Naive thymus-derived CD4-positive, alpha-beta T cell (primary cell): ENCODE measurements at regions not wholly inside any gene's neighbourhood (a gene's known extent, or its start where the extent isn't known, plus 50 kb on each side); places are given as distances from the start of the nearest gene placed in this dataset.

ENCODE experiments used
- ATAC-seq: fragments of 150-1000 bp; cut with Tn5 transposase; 2 replicates; pipeline ENCODE4 v1.10.0; 2021; ENCODE audit warnings: mild to moderate bottlenecking, moderate library complexity
- CTCF ChIA-PET: fragments of 350-600 bp; sonication (Branson Sonifier 250); formaldehyde crosslinking; loops from one replicate; lab custom pipeline; 2021; ENCODE audit warnings: antibody characterized with exemption; lab: Charles Lee
- POLR2A ChIA-PET: fragments of 350-600 bp; sonication (Branson Sonifier 250); formaldehyde crosslinking; loops from one replicate; lab custom pipeline; 2021; ENCODE audit warnings: antibody characterized with exemption, inconsistent platforms; lab: Charles Lee
- DNase-seq, 9 donors: peaks; one replicate each; pipeline versions ENCODE4 v3.0.0 to v3.0.0-alpha.2; 2020 to 2022; ENCODE audit warnings: mixed read lengths in 1 of 9
- H3K27ac ChIP-seq: one replicate; pipeline ENCODE4 v1.7.0; 2013; ENCODE audit warnings: mild to moderate bottlenecking, low read depth, low read length, moderate library complexity
- H3K27me3 ChIP-seq, 2 donors: one replicate each; pipeline ENCODE4 v1.7.0; 2013; ENCODE audit warnings: low read length in 2 of 2, mild to moderate bottlenecking in 2 of 2, moderate library complexity in 2 of 2; ENCODE audit not compliant: control insufficient read depth in 2 of 2, insufficient read depth in 2 of 2
- H3K36me3 ChIP-seq, 3 experiments: 1 replicate in 2 of 3; 2 replicates in 1 of 3; pipeline ENCODE4 v1.7.0; 2013; ENCODE audit warnings: low read length in 3 of 3, mild to moderate bottlenecking in 3 of 3, moderate library complexity in 1 of 3; ENCODE audit not compliant: insufficient read depth in 3 of 3, control insufficient read depth in 2 of 3
- H3K4me1 ChIP-seq, 2 donors: one replicate each; pipeline ENCODE4 v1.7.0; 2013; ENCODE audit warnings: low read length in 2 of 2, mild to moderate bottlenecking in 2 of 2, moderate library complexity in 1 of 2; ENCODE audit not compliant: control insufficient read depth in 2 of 2, insufficient read depth in 2 of 2
- H3K4me3 ChIP-seq: 2 replicates; pipeline ENCODE4 v1.7.0; 2013; ENCODE audit warnings: mild to moderate bottlenecking, low read length
- H3K9me3 ChIP-seq, 3 experiments: 1 replicate in 2 of 3; 2 replicates in 1 of 3; pipeline ENCODE4 v1.7.0; 2013; ENCODE audit warnings: low read length in 3 of 3; ENCODE audit not compliant: control insufficient read depth in 2 of 3
- H3K27ac Mint-ChIP-seq, 9 donors: one replicate each; pipeline ENCODE4 v1.8.0; 2020 to 2022; ENCODE audit warnings: mixed read lengths in 9 of 9, mild to moderate bottlenecking in 8 of 9, moderate library complexity in 5 of 9, inconsistent platforms in 2 of 9
- H3K27me3 Mint-ChIP-seq, 5 donors: one replicate each; pipeline ENCODE4 v1.8.0; 2021 to 2022; ENCODE audit warnings: mixed read lengths in 5 of 5, mild to moderate bottlenecking in 1 of 5
- H3K36me3 Mint-ChIP-seq, 5 donors: one replicate each; pipeline ENCODE4 v1.8.0; 2020 to 2022; ENCODE audit warnings: mixed read lengths in 5 of 5, mild to moderate bottlenecking in 3 of 5, inconsistent platforms in 1 of 5
- H3K4me1 Mint-ChIP-seq, 7 donors: one replicate each; pipeline ENCODE4 v1.8.0; 2020 to 2022; ENCODE audit warnings: mixed read lengths in 7 of 7, mild to moderate bottlenecking in 3 of 7, inconsistent platforms in 1 of 7
- H3K4me3 Mint-ChIP-seq, 10 donors: one replicate each; pipeline ENCODE4 v1.8.0; 2020 to 2022; ENCODE audit warnings: mild to moderate bottlenecking in 10 of 10, mixed read lengths in 10 of 10, moderate library complexity in 6 of 10, inconsistent platforms in 2 of 10
- H3K9me3 Mint-ChIP-seq, 11 donors: one replicate each; pipeline ENCODE4 v1.8.0; 2020 to 2022; ENCODE audit warnings: mixed read lengths in 11 of 11, mild to moderate bottlenecking in 4 of 11, inconsistent platforms in 1 of 11, moderate library complexity in 1 of 11
- intact Hi-C, 2 donors: fragments of 100-400 bp; cut with micrococcal nuclease; formaldehyde crosslinking; loops; one replicate each; pipeline ENCODE4 v1.15.1; 2023

DNA sequence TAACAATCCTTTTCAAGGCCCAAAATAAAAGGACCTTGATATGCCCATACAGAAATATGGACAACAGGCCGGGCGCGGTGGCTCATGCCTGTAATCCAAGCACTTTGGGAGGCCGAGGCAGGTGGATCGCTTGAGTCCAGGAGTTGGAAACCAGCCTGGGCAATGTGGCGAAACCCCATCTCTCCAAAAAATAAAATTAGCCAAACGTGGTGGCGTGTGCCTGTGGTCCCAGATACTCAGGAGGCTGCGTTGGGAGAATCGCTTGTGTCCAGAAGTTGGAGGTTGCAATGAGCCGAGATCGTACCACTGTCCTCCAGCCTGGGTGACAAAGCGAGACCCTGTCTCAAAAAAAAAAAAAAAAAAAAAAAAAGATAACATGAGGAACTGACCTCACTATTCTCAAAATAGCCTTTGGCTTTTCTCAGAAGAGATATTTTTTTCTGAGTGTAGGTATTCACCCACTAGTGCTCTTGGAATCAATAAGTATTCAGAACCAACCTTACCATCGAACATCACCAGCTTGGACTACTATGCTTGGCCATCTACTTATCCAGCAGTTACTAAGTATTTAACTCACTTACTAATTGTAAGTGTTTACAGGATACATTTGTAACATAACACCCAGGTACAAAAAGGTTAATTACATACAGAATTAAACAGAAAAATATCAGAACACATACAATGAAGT lies 99.2 kb downstream of the OR2B2 start:
- DNase-seq (no peak), ATAC-seq (no peak)
- Mint-ChIP-seq H3K9me3 (peaks cover 0 to 10% (median 0%) of the 10 kb centered on the region in 11 donors), H3K4me3 (peak overlapping the region in 2 of 10 donors; percentile 43 to 93), H3K27ac (peak overlapping the region in 1 of 9 donors; percentile 100), H3K27me3 (peaks cover 0 to 9% (median 0%) of the 10 kb centered on the region in 5 donors), H3K4me1 (peaks cover 16 to 71% (median 46%) of the 10 kb centered on the region in 7 donors), H3K36me3 (peaks cover 0 to 1% (median 0%) of the 10 kb centered on the region in 5 donors)
- Histone ChIP-seq H3K36me3 (no peaks in the 10 kb centered on the region), H3K9me3 (no peaks in the 10 kb centered on the region), H3K27me3 (no peaks in the 10 kb centered on the region), H3K4me1 (peaks cover 17 to 35% of the 10 kb centered on the region in 2 donors), H3K27ac (no peak overlapping the region), H3K4me3 (no peak overlapping the region)
- intact Hi-C loops: loop anchor here (5.0 to 10.0 kb wide), 6 partner anchors 542 to 1786 kb away; a partner anchor contains a TSS
- CTCF ChIA-PET: interaction anchor here (1.8 kb wide), 1 partner anchor 82 kb away, joined by 5 read pairs; no protein-coding TSS in a partner anchor
- POLR2A ChIA-PET: interaction anchor here (0.6 to 10.6 kb wide), 20 partner anchors 9 to 1769 kb away, joined by 3 to 739 read pairs (median 14); a partner anchor contains a TSS

GRCh38 chr6:27812078-27812804 lies 100.0 kb downstream of the OR2B2 start:
- peaks cover 0 to 4% (median 0%) of the 10 kb centered on the region in 5 donors for H3K36me3 Mint-ChIP-seq
- Histone ChIP-seq H3K36me3 (no peaks in the 10 kb centered on the region), H3K27me3 (no peaks in the 10 kb centered on the region), H3K27ac (no peak overlapping the region), H3K4me1 (peaks cover 17 to 35% of the 10 kb centered on the region in 2 donors), H3K4me3 (no peak overlapping the region), H3K9me3 (no peaks in the 10 kb centered on the region)
- peaks cover 0 to 9% (median 0%) of the 10 kb centered on the region in 5 donors for H3K27me3 Mint-ChIP-seq
- H3K27ac Mint-ChIP-seq: peak overlapping the region in 1 of 9 donors; percentile 88
- H3K4me3 Mint-ChIP-seq: peak overlapping the region in 2 of 10 donors; percentile 21 to 67
- DNase-seq (no peak), ATAC-seq (no peak)
- ChIA-PET CTCF (interaction anchor here (0.6 to 3.3 kb wide), 4 partner anchors 14 to 82 kb away, joined by 3 to 35 read pairs (median 6); a partner anchor contains a TSS), POLR2A (interaction anchor here (0.6 to 10.6 kb wide), 24 partner anchors 10 to 1792 kb away, joined by 3 to 739 read pairs (median 41); partner anchors contain the start of gene TRIM27)
- H3K9me3 Mint-ChIP-seq: peaks cover 0 to 10% (median 0%) of the 10 kb centered on the region in 11 donors
- intact Hi-C loops: loop anchor here (5.0 to 10.0 kb wide), 6 partner anchors 543 to 1785 kb away; a partner anchor contains a TSS
- peaks cover 16 to 78% (median 54%) of the 10 kb centered on the region in 7 donors for H3K4me1 Mint-ChIP-seq

DNA sequence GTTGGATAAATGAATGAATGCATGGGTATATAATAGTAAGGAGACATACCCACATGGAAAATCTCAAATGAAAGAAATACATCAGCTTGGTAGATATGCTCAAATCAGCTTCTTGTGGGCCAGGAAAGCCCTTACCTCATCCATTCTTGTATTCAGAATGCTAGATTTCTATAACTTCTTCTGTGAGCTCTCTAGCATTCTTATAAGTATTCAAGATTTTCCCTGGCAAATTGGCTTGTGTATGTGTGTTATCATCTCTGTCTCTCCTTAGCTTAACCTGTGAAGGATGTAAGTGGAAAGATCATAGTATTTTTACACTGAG lies 100.8 kb downstream of the OR2B2 start:
- Mint-ChIP-seq H3K4me1 (peaks cover 21 to 82% (median 62%) of the 10 kb centered on the region in 7 donors), H3K9me3 (peaks cover 0 to 10% (median 0%) of the 10 kb centered on the region in 11 donors), H3K4me3 (peak overlapping the region in 9 of 10 donors; percentile 93 to 97 (median 94)), H3K27me3 (peaks cover 0 to 9% (median 0%) of the 10 kb centered on the region in 5 donors), H3K36me3 (peaks cover 0 to 4% (median 0%) of the 10 kb centered on the region in 5 donors), H3K27ac (peak overlapping the region; percentile 95 to 99 (median 98))
- ChIA-PET CTCF (interaction anchor here (0.6 to 3.3 kb wide), 5 partner anchors 15 to 1639 kb away, joined by 3 to 35 read pairs (median 4); a partner anchor contains a TSS), POLR2A (interaction anchor here (0.6 to 10.6 kb wide), 28 partner anchors 10 to 1791 kb away, joined by 3 to 739 read pairs (median 30); a partner anchor contains a TSS)
- Histone ChIP-seq H3K4me3 (no peak overlapping the region), H3K4me1 (peaks cover 20 to 42% of the 10 kb centered on the region in 2 donors), H3K27me3 (no peaks in the 10 kb centered on the region), H3K36me3 (no peaks in the 10 kb centered on the region), H3K27ac (peak overlapping the region; percentile 86), H3K9me3 (no peaks in the 10 kb centered on the region)
- no peak for ATAC-seq
- no peak for DNase-seq
- intact Hi-C loops: loop anchor here (2.0 to 10.0 kb wide), 7 partner anchors 543 to 1784 kb away; a partner anchor contains a TSS

GRCh38 chr6:27810768-27811450 lies 101.3 kb downstream of the OR2B2 start:
- peak overlapping the region; percentile 81 to 97 (median 94) for H3K4me3 Mint-ChIP-seq
- H3K27ac Mint-ChIP-seq: peak overlapping the region; percentile 95 to 99 (median 98)
- ChIA-PET POLR2A (interaction anchor here (0.6 to 10.6 kb wide), 47 partner anchors 10 to 1795 kb away, joined by 3 to 739 read pairs (median 9); a partner anchor contains a TSS), CTCF (interaction anchor here (0.6 to 3.3 kb wide), 13 partner anchors 13 to 1639 kb away, joined by 3 to 35 read pairs (median 6); a partner anchor contains a TSS)
- Histone ChIP-seq H3K36me3 (no peaks in the 10 kb centered on the region), H3K27me3 (no peaks in the 10 kb centered on the region), H3K4me3 (peak overlapping the region; percentile 76), H3K27ac (peak overlapping the region; percentile 86), H3K9me3 (no peaks in the 10 kb centered on the region), H3K4me1 (peaks cover 20 to 42% of the 10 kb centered on the region in 2 donors)
- DNase-seq (peak in 5 of 9 donors; percentile 19 to 40 (median 28)), ATAC-seq (no peak)
- intact Hi-C loops: loop anchor here (1.0 to 10.0 kb wide), 15 partner anchors 13 to 1784 kb away; a partner anchor contains a TSS
- peaks cover 21 to 82% (median 63%) of the 10 kb centered on the region in 7 donors for H3K4me1 Mint-ChIP-seq
- H3K27me3 Mint-ChIP-seq: peaks cover 0 to 9% (median 0%) of the 10 kb centered on the region in 5 donors
- H3K36me3 Mint-ChIP-seq: peaks cover 0 to 4% (median 0%) of the 10 kb centered on the region in 5 donors
- peaks cover 0 to 10% (median 0%) of the 10 kb centered on the region in 11 donors for H3K9me3 Mint-ChIP-seq

DNA sequence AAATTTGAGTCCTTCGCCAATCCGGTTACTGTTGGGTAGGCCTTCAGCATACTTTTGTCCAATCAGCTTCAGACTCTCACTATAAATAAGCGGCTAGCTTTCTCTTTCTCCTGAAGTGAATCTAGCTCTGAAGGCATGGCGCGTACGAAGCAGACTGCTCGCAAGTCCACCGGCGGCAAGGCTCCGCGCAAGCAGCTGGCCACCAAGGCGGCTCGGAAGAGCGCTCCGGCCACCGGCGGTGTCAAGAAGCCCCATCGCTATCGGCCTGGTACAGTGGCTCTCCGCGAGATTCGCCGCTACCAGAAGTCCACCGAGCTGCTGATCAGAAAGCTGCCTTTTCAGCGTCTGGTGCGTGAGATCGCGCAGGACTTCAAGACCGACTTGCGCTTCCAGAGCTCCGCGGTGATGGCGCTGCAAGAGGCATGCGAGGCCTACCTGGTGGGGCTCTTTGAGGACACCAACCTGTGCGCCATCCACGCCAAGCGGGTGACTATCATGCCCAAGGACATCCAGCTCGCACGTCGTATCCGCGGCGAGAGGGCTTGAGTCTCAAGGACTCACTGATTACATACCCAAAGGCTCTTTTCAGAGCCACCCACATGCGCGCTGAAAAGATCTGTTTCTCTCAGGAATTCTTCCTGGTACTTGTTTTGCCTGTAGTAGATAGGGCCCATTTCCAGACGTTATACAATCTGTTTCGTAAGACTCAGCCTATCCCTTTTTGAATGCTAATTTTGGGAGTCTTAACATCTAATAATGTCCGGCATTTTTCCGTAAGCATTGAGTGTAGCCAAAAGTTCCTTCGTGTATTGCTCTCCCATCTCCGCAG lies 102.0 kb downstream of the OR2B2 start:
- Histone ChIP-seq H3K4me3 (peak overlapping the region; percentile 76), H3K27me3 (no peaks in the 10 kb centered on the region), H3K36me3 (no peaks in the 10 kb centered on the region), H3K9me3 (no peaks in the 10 kb centered on the region), H3K27ac (peak overlapping the region; percentile 86), H3K4me1 (peaks cover 20 to 42% of the 10 kb centered on the region in 2 donors)
- Mint-ChIP-seq H3K9me3 (peaks cover 0 to 10% (median 0%) of the 10 kb centered on the region in 11 donors), H3K36me3 (peaks cover 0 to 4% (median 0%) of the 10 kb centered on the region in 5 donors), H3K27me3 (peaks cover 0 to 9% (median 0%) of the 10 kb centered on the region in 5 donors), H3K4me3 (peak overlapping the region; percentile 81 to 97 (median 94)), H3K4me1 (peaks cover 18 to 82% (median 61%) of the 10 kb centered on the region in 7 donors), H3K27ac (peak overlapping the region; percentile 95 to 99 (median 98))
- DNase-seq (peak; percentile 66 to 96 (median 92)), ATAC-seq (peak; percentile 71)
- ChIA-PET POLR2A (interaction anchor here (0.6 to 10.6 kb wide), 66 partner anchors 9 to 1848 kb away, joined by 3 to 739 read pairs (median 7); partner anchors contain the start of genes ZNF184 and ZNF391), CTCF (interaction anchor here (0.7 to 3.3 kb wide), 11 partner anchors 13 to 677 kb away, joined by 3 to 35 read pairs (median 6); a partner anchor contains a TSS)
- intact Hi-C loops: loop anchor here (1.0 to 10.0 kb wide), 17 partner anchors 14 to 1783 kb away; a partner anchor contains a TSS
